Breast epithelium (tissue), 4 donors: ENCODE measurements at regions not wholly inside any gene's neighbourhood (a gene's known extent, or its start where the extent isn't known, plus 50 kb on each side); places are given as distances from the start of the nearest gene placed in this dataset.

Source experiments
- DNase-seq, 2 donors: peaks; one replicate each; pipeline ENCODE4 v3.0.0-alpha.2; 2019; ENCODE audit warnings: low spot score in 2 of 2
- H3K27ac ChIP-seq, 2 donors: fragments of 200-600 bp; sonication (generic) in 1 of 2; one replicate each; pipeline ENCODE4 v1.5.1; 2016 to 2019; ENCODE audit warnings: mild to moderate bottlenecking in 1 of 2
- H3K27me3 ChIP-seq, 2 donors: fragments of 200-600 bp; sonication (generic) in 1 of 2; one replicate each; pipeline versions ENCODE4 v1.5.1 to v1.6.0; 2017 to 2019; ENCODE audit warnings: control low read depth in 1 of 2, mild to moderate bottlenecking in 1 of 2
- H3K36me3 ChIP-seq: fragments of 200-600 bp; one replicate; pipeline ENCODE4 v1.5.1; 2019
- H3K4me1 ChIP-seq, 2 donors: fragments of 200-600 bp; sonication (generic); one replicate each; pipeline ENCODE4 v1.5.1; 2016 to 2019; ENCODE audit warnings: control low read depth in 1 of 2
- H3K4me3 ChIP-seq, 3 donors: fragments of 200-600 bp; sonication (generic); 1 replicate in 2 of 3; 2 replicates in 1 of 3; pipeline ENCODE4 v1.5.1; 2016 to 2019; ENCODE audit warnings: mild to moderate bottlenecking in 3 of 3, moderate library complexity in 2 of 3
- H3K9me3 ChIP-seq, 2 donors: fragments of 200-600 bp; sonication (generic) in 1 of 2; one replicate each; pipeline ENCODE4 v1.5.1; 2016 to 2019; ENCODE audit warnings: control low read depth in 1 of 2
- CTCF ChIP-seq, 3 donors: fragments of 450-650 bp; IDR thresholded peaks; one replicate each; pipeline ENCODE4 v1.5.1; 2016 to 2017; ENCODE audit warnings: antibody characterized with exemption in 3 of 3, mild to moderate bottlenecking in 3 of 3, moderate library complexity in 3 of 3
- POLR2A ChIP-seq: fragments of 450-650 bp; IDR thresholded peaks from one replicate; pipeline ENCODE4 v1.6.1; 2016; ENCODE audit warnings: antibody characterized with exemption, mild to moderate bottlenecking, moderate library complexity
- POLR2AphosphoS5 ChIP-seq, 3 donors: sonication (generic); formaldehyde crosslinking; IDR thresholded peaks; one replicate each; pipeline ENCODE4 v1.6.1; 2017; ENCODE audit warnings: antibody characterized with exemption in 3 of 3
- intact Hi-C: fragments of 100-400 bp; cut with DNase I; formaldehyde crosslinking; loops from one replicate; pipeline ENCODE4 v1.15.1; 2023; ENCODE audit warnings: low total_unique reads

GRCh38 chr5:74252044-74252443 lies 388.5 kb downstream of the ENC1 start:
- no peaks in the 10 kb centered on the region for H3K9me3 ChIP-seq
- no peak overlapping the region for H3K4me3 ChIP-seq
- H3K27ac ChIP-seq, result peak overlapping the region; percentile 57 to 80
- intact Hi-C loops, result no loop called here
- TF ChIP-seq CTCF (IDR thresholded peaks at IDR 0.05), result no peak
- no peak for TF ChIP-seq POLR2AphosphoS5 (IDR thresholded peaks at IDR 0.05)
- TF ChIP-seq POLR2A, result no peak
- DNase-seq, result no peak
- H3K36me3 ChIP-seq, result no peaks in the 10 kb centered on the region
- H3K4me1 ChIP-seq, result peaks cover 0 to 4% of the 10 kb centered on the region in 2 donors
- H3K27me3 ChIP-seq, result no peaks in the 10 kb centered on the region

GRCh38 chr5:74251141-74252035 lies 389.1 kb downstream of the ENC1 start:
- peak overlapping the region; percentile 57 to 80 for H3K27ac ChIP-seq
- peak in 1 of 2 donors; percentile 29 for DNase-seq

GRCh38 chr5:74250304-74251102 lies 390.0 kb downstream of the ENC1 start:
- Histone ChIP-seq H3K27me3 (no peaks in the 10 kb centered on the region), H3K36me3 (no peaks in the 10 kb centered on the region), H3K4me1 (peaks cover 0 to 4% of the 10 kb centered on the region in 2 donors), H3K27ac (peak overlapping the region; percentile 57 to 80), H3K9me3 (no peaks in the 10 kb centered on the region), H3K4me3 (no peak overlapping the region)
- intact Hi-C loops, result no loop called here
- no peak for TF ChIP-seq POLR2A
- no peak for DNase-seq

More at GRCh38 chr5:74251141-74252035, 389.1 kb downstream of the ENC1 start:
- Histone ChIP-seq H3K4me3 (no peak overlapping the region), H3K27me3 (no peaks in the 10 kb centered on the region), H3K36me3 (no peaks in the 10 kb centered on the region), H3K9me3 (no peaks in the 10 kb centered on the region), H3K4me1 (peaks cover 0 to 4% of the 10 kb centered on the region in 2 donors)
- intact Hi-C loops, result no loop called here
- TF ChIP-seq CTCF (IDR thresholded peaks at IDR 0.05) (no peak), POLR2A (no peak), POLR2AphosphoS5 (IDR thresholded peaks at IDR 0.05) (peak; percentile 24 to 52 (median 49))

GRCh38 chr5:74248576-74248975 lies 392.0 kb downstream of the ENC1 start:
- Histone ChIP-seq H3K27me3 (no peaks in the 10 kb centered on the region), H3K9me3 (no peaks in the 10 kb centered on the region), H3K4me1 (peaks cover 0 to 4% of the 10 kb centered on the region in 2 donors), H3K27ac (peak overlapping the region; percentile 27 to 49), H3K36me3 (no peaks in the 10 kb centered on the region), H3K4me3 (no peak overlapping the region)
- TF ChIP-seq POLR2AphosphoS5 (IDR thresholded peaks at IDR 0.05) (no peak), CTCF (IDR thresholded peaks at IDR 0.05) (no peak), POLR2A (no peak)
- intact Hi-C loops, result no loop called here
- DNase-seq, result peak in 1 of 2 donors; percentile 38

- DNase-seq, result no peak
- Histone ChIP-seq H3K27ac (no peak overlapping the region), H3K4me3 (no peak overlapping the region), H3K27me3 (no peaks in the 10 kb centered on the region), H3K9me3 (no peaks in the 10 kb centered on the region), H3K36me3 (no peaks in the 10 kb centered on the region), H3K4me1 (peaks cover 0 to 4% of the 10 kb centered on the region in 2 donors)
- intact Hi-C loops, result no loop called here
- no peak for TF ChIP-seq POLR2AphosphoS5 (IDR thresholded peaks at IDR 0.05)
- no peak for TF ChIP-seq POLR2A
- TF ChIP-seq CTCF (IDR thresholded peaks at IDR 0.05), result no peak
Measured at GRCh38 chr5:74244406-74244805, 396.1 kb downstream of the ENC1 start.
